ENCODE measurements at regions not wholly inside any gene's neighbourhood (a gene's known extent, or its start where the extent isn't known, plus 50 kb on each side); places are given as distances from the start of the nearest gene placed in this dataset.
"Not testable (repeated sequence)": the region's sequence is repeated elsewhere in the genome, so short reads cannot be mapped to it uniquely, and the experiment has no call there.

DNA sequence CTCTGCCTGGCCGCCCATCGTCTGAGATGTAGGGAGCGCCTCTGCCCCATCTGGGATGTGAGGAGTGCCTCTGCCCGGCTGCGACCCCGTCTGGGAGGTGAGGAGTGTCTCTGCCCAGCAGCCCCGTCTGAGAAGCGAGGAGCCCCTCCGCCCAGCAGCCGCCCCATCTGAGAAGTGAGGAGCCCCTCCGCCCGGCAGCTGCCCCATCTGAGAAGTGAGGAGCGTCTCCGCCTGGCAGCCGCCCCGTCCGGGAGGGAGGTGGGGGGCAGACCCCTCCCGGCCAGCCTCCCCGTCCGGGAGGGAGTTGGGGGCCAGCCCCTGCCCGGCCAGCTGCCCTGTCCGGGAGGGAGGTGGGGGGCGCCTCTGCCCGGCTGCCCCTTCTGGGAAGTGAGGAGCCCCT lies 117.8 kb downstream of the BMS1 start:
- not testable (repeated sequence) for TF ChIP-seq CTCF, POLR2A (IDR thresholded peaks at IDR 0.05)

All from adrenal gland (tissue), 5 donors.